Astrocyte of the cerebellum (primary cell): ENCODE measurements at regions not wholly inside any gene's neighbourhood (a gene's known extent, or its start where the extent isn't known, plus 50 kb on each side); places are given as distances from the start of the nearest gene placed in this dataset.

Source experiments
- DNase-seq: peaks from one replicate; pipeline ENCODE4 v3.0.0-alpha.2; 2011; ENCODE audit warnings: low read depth
- H3K4me3 ChIP-seq: 2 replicates; pipeline ENCODE4 v1.5.1; 2011; ENCODE audit warnings: mild to moderate bottlenecking, low read depth, low read length, moderate library complexity
- CTCF ChIP-seq: IDR thresholded peaks from 2 replicates; pipeline ENCODE4 v1.5.1; 2012; ENCODE audit warnings: low read length, low read depth, moderate library complexity, mild to moderate bottlenecking; ENCODE audit errors: missing control alignments
- in situ Hi-C: cut with HindIII; loops from 2 replicates; pipeline ENCODE4 v1.10.0; 2017; ENCODE audit warnings: low sequenced_read_pairs

- DNase-seq, result no peak
- no peak for TF ChIP-seq CTCF
- in situ Hi-C loops, result no loop called here
- no peak overlapping the region for H3K4me3 ChIP-seq
Observed at GRCh38 chr5:90185897-90186468, 223.6 kb downstream of the CETN3 start.

GRCh38 chr5:90184764-90185163 lies 224.8 kb downstream of the CETN3 start:
- H3K4me3 ChIP-seq, result no peak overlapping the region
- TF ChIP-seq CTCF, result no peak
- in situ Hi-C loops, result no loop called here

GRCh38 chr5:90182726-90183125 lies 226.8 kb downstream of the CETN3 start:
- in situ Hi-C loops, result no loop called here
- DNase-seq, result no peak
- no peak overlapping the region for H3K4me3 ChIP-seq
- TF ChIP-seq CTCF, result no peak

More at GRCh38 chr5:90184764-90185163, 224.8 kb downstream of the CETN3 start:
- DNase-seq, result no peak

GRCh38 chr5:90174236-90174635 lies 235.3 kb downstream of the CETN3 start:
- in situ Hi-C loops, result no loop called here
- TF ChIP-seq CTCF, result no peak
- no peak overlapping the region for H3K4me3 ChIP-seq
- no peak for DNase-seq

GRCh38 chr5:90173299-90174030 lies 236.1 kb downstream of the CETN3 start:
- no peak for TF ChIP-seq CTCF
- no peak overlapping the region for H3K4me3 ChIP-seq
- in situ Hi-C loops, result no loop called here
- DNase-seq, result no peak

GRCh38 chr5:90171466-90171865 lies 238.1 kb downstream of the CETN3 start:
- DNase-seq, result no peak
- in situ Hi-C loops, result no loop called here
- no peak overlapping the region for H3K4me3 ChIP-seq
- no peak for TF ChIP-seq CTCF
